C4-2B (cell line): ENCODE measurements at regions not wholly inside any gene's neighbourhood (a gene's known extent, or its start where the extent isn't known, plus 50 kb on each side); places are given as distances from the start of the nearest gene placed in this dataset.

Experiments used
- CTCF ChIP-seq: fragments of 450-650 bp; conservative IDR thresholded peaks from 2 replicates; pipeline ENCODE4 v1.5.1; 2017; ENCODE audit warnings: mild to moderate bottlenecking
- ZFX ChIP-seq: fragments of 450-650 bp; IDR thresholded peaks from 2 replicates; pipeline ENCODE4 v1.6.1; 2017

GRCh38 chr20:22524393-22525015, 59.9 kb downstream of the FOXA2 start:
- TF ChIP-seq CTCF = no peak
- no peak for TF ChIP-seq ZFX
